H1 (cell line): ENCODE measurements at regions not wholly inside any gene's neighbourhood (a gene's known extent, or its start where the extent isn't known, plus 50 kb on each side); places are given as distances from the start of the nearest gene placed in this dataset.

Experiments
- BACH1 ChIP-seq: IDR thresholded peaks from 2 replicates; pipeline ENCODE4 v1.6.1; 2012; ENCODE audit warnings: low read length, improper control_type of control experiment
- CEBPB ChIP-seq: IDR thresholded peaks from 2 replicates; pipeline ENCODE4 v1.6.1; 2012; ENCODE audit warnings: low read depth, low read length
- CREB1 ChIP-seq: IDR thresholded peaks from 2 replicates; pipeline ENCODE4 v1.6.1; 2012; ENCODE audit warnings: inconsistent platforms
- CTCF ChIP-seq, 3 experiments: IDR thresholded peaks; 1 replicate in 2 of 3; 2 replicates in 1 of 3; pipeline versions ENCODE4 v1.5.1 to v1.6.1; 2011; ENCODE audit warnings: low read length in 3 of 3, mild to moderate bottlenecking in 3 of 3, inconsistent platforms in 2 of 3, low read depth in 1 of 3, moderate library complexity in 1 of 3; ENCODE audit not compliant: insufficient read depth in 1 of 3; ENCODE audit errors: control extremely low read depth in 1 of 3
- HDAC2 ChIP-seq, 2 experiments: fragments of 300-600 bp in 1 of 2; sonication (generic) in 1 of 2; IDR thresholded peaks; 2 replicates each; pipeline ENCODE4 v1.6.1; 2011 to 2012; ENCODE audit warnings: low read depth in 2 of 2, low read length in 2 of 2, mild to moderate bottlenecking in 2 of 2, moderate library complexity in 2 of 2, borderline replicate concordance in 1 of 2, inconsistent platforms in 1 of 2
- HDAC6 ChIP-seq: IDR thresholded peaks from one replicate; pipeline ENCODE4 v1.7.1; 2012; ENCODE audit warnings: low read depth, mild to moderate bottlenecking, inconsistent platforms, low read length, moderate library complexity
- KDM1A ChIP-seq: fragments of 200-600, 300-600 bp; sonication (generic); IDR thresholded peaks from 2 replicates; pipeline ENCODE4 v1.7.1; 2016; ENCODE audit warnings: mild to moderate bottlenecking, low read length, borderline replicate concordance
- MAX ChIP-seq: IDR thresholded peaks from 2 replicates; pipeline ENCODE4 v1.6.1; 2012; ENCODE audit warnings: inconsistent platforms
- NRF1 ChIP-seq: IDR thresholded peaks from 2 replicates; pipeline ENCODE4 v1.6.1; 2011; ENCODE audit warnings: mild to moderate bottlenecking, low read depth, low read length, improper control_type of control experiment
- POLR2A ChIP-seq, 2 experiments: IDR thresholded peaks; 1 replicate in 1 of 2; 2 replicates in 1 of 2; pipeline ENCODE4 v1.6.1; 2011; ENCODE audit warnings: low read depth in 2 of 2, low read length in 2 of 2, mild to moderate bottlenecking in 2 of 2; ENCODE audit errors: control extremely low read depth in 1 of 2
- POLR2AphosphoS5 ChIP-seq: IDR thresholded peaks from 2 replicates; pipeline ENCODE4 v1.6.1; 2011; ENCODE audit warnings: low read depth, low read length
- SRF ChIP-seq: IDR thresholded peaks from 2 replicates; pipeline ENCODE4 v1.6.1; 2011; ENCODE audit warnings: mild to moderate bottlenecking, low read depth, low read length, moderate library complexity
- ZNF274 ChIP-seq: IDR thresholded peaks from 2 replicates; pipeline ENCODE4 v1.7.0; 2012; ENCODE audit warnings: low read length, borderline replicate concordance; ENCODE audit errors: extremely low read depth

GRCh38 chr18:73544617-73545016, 603.0 kb downstream of the FBXO15 start:
- no peak for TF ChIP-seq NRF1
- no peak for TF ChIP-seq SRF
- TF ChIP-seq CTCF (IDR thresholded peaks at IDR 0.05; ENCODE audit: control extremely low read depth in 1 of 3, insufficient read depth in 1 of 3, low read depth in 1 of 3, low read length in 3 of 3) = no peak
- TF ChIP-seq CEBPB = no peak
- no peak for TF ChIP-seq KDM1A
- no peak for TF ChIP-seq HDAC6
- TF ChIP-seq CREB1 = no peak
- no peak for TF ChIP-seq POLR2A (IDR thresholded peaks at IDR 0.05; ENCODE audit: control extremely low read depth in 1 of 2, low read depth in 2 of 2, low read length in 2 of 2)
- TF ChIP-seq POLR2AphosphoS5 = no peak
- TF ChIP-seq MAX = no peak
- no peak for TF ChIP-seq HDAC2 (IDR thresholded peaks at IDR 0.05; ENCODE audit: borderline replicate concordance in 1 of 2, low read depth in 2 of 2, low read length in 2 of 2)
- no peak for TF ChIP-seq BACH1
- TF ChIP-seq ZNF274 = no peak
